HG03196 (cell line): ENCODE measurements at regions not wholly inside any gene's neighbourhood (a gene's known extent, or its start where the extent isn't known, plus 50 kb on each side); places are given as distances from the start of the nearest gene placed in this dataset.
"Not testable (repeated sequence)": the region's sequence is repeated elsewhere in the genome, so short reads cannot be mapped to it uniquely, and the experiment has no call there.

Source experiments
- ATAC-seq: cut with Tn5 transposase; IDR thresholded peaks from one replicate; pipeline ENCODE4 v1.9.1; 2021; ENCODE audit not compliant: unreplicated experiment

GRCh38 chr2:38149531-38149930 is 73.6 kb upstream of the CYP1B1 start:
- ATAC-seq = no peak

GRCh38 chr2:38148501-38148900 is 72.5 kb upstream of the CYP1B1 start:
- ATAC-seq = no peak

GRCh38 chr2:38147333-38148121 is 71.6 kb upstream of the CYP1B1 start:
- peak; percentile 14 for ATAC-seq

- ATAC-seq = peak; percentile 84
Measured at GRCh38 chr2:38146907-38147307, 71.0 kb upstream of the CYP1B1 start.

- peak; percentile 59 for ATAC-seq
Measured at GRCh38 chr2:38146275-38146906, 70.4 kb upstream of the CYP1B1 start.

GRCh38 chr2:38145236-38145635 is 69.3 kb upstream of the CYP1B1 start:
- no peak for ATAC-seq

- no peak for ATAC-seq
Measured at GRCh38 chr2:38142627-38143026, 66.7 kb upstream of the CYP1B1 start.

GRCh38 chr2:38141501-38141900 is 65.5 kb upstream of the CYP1B1 start:
- ATAC-seq = no peak

- ATAC-seq = no peak
Measured at GRCh38 chr2:38138996-38139395, 63.0 kb upstream of the CYP1B1 start.

- ATAC-seq = no peak
Measured at GRCh38 chr2:38138419-38138818, 62.5 kb upstream of the CYP1B1 start.

- ATAC-seq = not testable (repeated sequence)
Measured at GRCh38 chr2:38137958-38138357, 62.0 kb upstream of the CYP1B1 start.

GRCh38 chr2:38131676-38132075 is 55.7 kb upstream of the CYP1B1 start:
- no peak for ATAC-seq

- no peak for ATAC-seq
Measured at GRCh38 chr2:38130876-38131275, 54.9 kb upstream of the CYP1B1 start.

- no peak for ATAC-seq
Measured at GRCh38 chr2:38129987-38130386, 54.0 kb upstream of the CYP1B1 start.

GRCh38 chr2:38129481-38129880 is 53.5 kb upstream of the CYP1B1 start:
- ATAC-seq = no peak

- ATAC-seq = no peak
Measured at GRCh38 chr2:38128653-38129052, 52.7 kb upstream of the CYP1B1 start.

GRCh38 chr2:38127277-38127676 is 51.3 kb upstream of the CYP1B1 start:
- ATAC-seq = no peak

- ATAC-seq = no peak
Measured at GRCh38 chr2:38125842-38126241, 49.9 kb upstream of the CYP1B1 start.
